ENCODE measurements at regions not wholly inside any gene's neighbourhood (a gene's known extent, or its start where the extent isn't known, plus 50 kb on each side); places are given as distances from the start of the nearest gene placed in this dataset.

DNA sequence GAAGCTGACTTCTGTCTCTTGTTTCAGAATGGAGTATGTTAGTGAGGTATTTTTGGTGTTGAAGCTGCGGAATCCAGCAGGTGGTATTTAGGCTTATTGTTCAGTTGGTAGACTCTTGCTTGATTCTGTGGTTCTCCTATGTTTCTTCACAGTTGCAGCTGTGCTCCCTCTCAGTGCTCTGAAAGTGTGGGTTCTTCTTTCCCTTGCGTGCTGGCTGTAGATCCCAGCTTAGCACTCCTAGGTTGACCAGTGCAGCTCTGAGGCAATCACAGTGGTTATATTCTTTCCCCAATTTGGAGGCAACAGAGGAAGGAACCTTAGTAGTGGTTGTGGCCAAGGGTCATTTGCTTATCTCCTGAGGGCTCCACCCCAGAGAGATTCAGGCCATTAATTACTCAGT is 269.2 kb upstream of the NRIP1 start:
- Histone ChIP-seq H3K4me2 (ENCODE audit: low read length) (no peak overlapping the region), H2AFZ (ENCODE audit: low read length) (no peak overlapping the region), H3K9ac (ENCODE audit: low read length) (no peak overlapping the region), H3K4me1 (ENCODE audit: insufficient read depth, low read length) (no peaks in the 10 kb centered on the region), H3K27ac (ENCODE audit: low read length) (no peak overlapping the region), H3K79me2 (ENCODE audit: low read length) (no peaks in the 10 kb centered on the region), H3K9me2 (replicated peaks; ENCODE audit: low read length) (no peaks in the 10 kb centered on the region), H3K4me3 (ENCODE audit: low read length) (no peak overlapping the region), H4K20me1 (ENCODE audit: low read length) (no peaks in the 10 kb centered on the region), H3F3A (ENCODE audit: low read length, unreplicated experiment) (no peaks in the 10 kb centered on the region), H3K36me3 (ENCODE audit: low read depth, low read length) (no peaks in the 10 kb centered on the region), H3K9me3 (ENCODE audit: low read length) (no peaks in the 10 kb centered on the region), H3K27me3 (ENCODE audit: low read length) (no peaks in the 10 kb centered on the region)
- TF ChIP-seq CTCF (conservative IDR thresholded peaks at IDR 0.05; ENCODE audit: low read depth, low read length) (no peak), EZH2phosphoT487 (IDR thresholded peaks at IDR 0.05; ENCODE audit: borderline replicate concordance, low read length) (no peak), EZH2 (IDR thresholded peaks at IDR 0.05; ENCODE audit: low read length, unreplicated experiment) (no peak)
- ChIA-PET CTCF (no interaction called here), POLR2A (ENCODE audit: unreplicated experiment) (no interaction called here)
- ATAC-seq (no peak), DNase-seq (no peak)
- intact Hi-C loops (cut with micrococcal nuclease): no loop called here
- no TSS peak for BruUV-seq (replicated peaks)

DNA sequence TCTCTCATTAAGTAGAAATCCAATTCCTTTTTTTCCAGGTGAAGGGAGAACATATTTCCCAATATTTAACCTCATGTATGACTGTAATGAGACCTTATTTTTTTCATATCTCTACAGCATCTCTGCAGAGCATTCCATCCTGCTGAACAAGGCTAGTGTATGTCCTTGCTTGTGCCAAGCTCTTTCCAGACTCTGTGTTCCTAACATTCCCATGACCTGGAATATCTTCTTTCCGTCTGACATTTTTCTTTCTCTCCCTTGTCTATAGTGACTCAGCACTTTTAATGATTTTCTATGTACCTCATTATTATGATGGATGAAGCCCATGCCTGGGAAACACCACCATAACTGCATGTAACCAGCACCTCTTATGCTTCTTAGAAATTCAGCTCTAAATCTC is 278.3 kb upstream of the NRIP1 start:
- ATAC-seq: no peak
- H3K27me3 ChIP-seq (ENCODE audit: low read length): no peaks in the 10 kb centered on the region
- no peak overlapping the region for H3K27ac ChIP-seq (ENCODE audit: low read length)
- H3K9me2 ChIP-seq (replicated peaks; ENCODE audit: low read length): no peaks in the 10 kb centered on the region
- H3K4me1 ChIP-seq (ENCODE audit: insufficient read depth, low read length): no peaks in the 10 kb centered on the region
- ChIA-PET CTCF (no interaction called here), POLR2A (ENCODE audit: unreplicated experiment) (interaction anchor here (0.5 kb wide), 1 partner anchor 1304 kb away, joined by 3 read pairs; no protein-coding TSS in a partner anchor)
- TF ChIP-seq EZH2 (IDR thresholded peaks at IDR 0.05; ENCODE audit: low read length, unreplicated experiment) (no peak), CTCF (conservative IDR thresholded peaks at IDR 0.05; ENCODE audit: low read depth, low read length) (no peak), EZH2phosphoT487 (IDR thresholded peaks at IDR 0.05; ENCODE audit: borderline replicate concordance, low read length) (no peak)
- H3K4me2 ChIP-seq (ENCODE audit: low read length): no peak overlapping the region
- BruUV-seq (replicated peaks): no TSS peak
- no peaks in the 10 kb centered on the region for H3F3A ChIP-seq (ENCODE audit: low read length, unreplicated experiment)
- H3K9ac ChIP-seq (ENCODE audit: low read length): no peak overlapping the region
- no peaks in the 10 kb centered on the region for H4K20me1 ChIP-seq (ENCODE audit: low read length)
- DNase-seq: no peak
- no peak overlapping the region for H2AFZ ChIP-seq (ENCODE audit: low read length)
- no peaks in the 10 kb centered on the region for H3K36me3 ChIP-seq (ENCODE audit: low read depth, low read length)
- no peaks in the 10 kb centered on the region for H3K79me2 ChIP-seq (ENCODE audit: low read length)
- intact Hi-C loops (cut with micrococcal nuclease): no loop called here
- H3K9me3 ChIP-seq (ENCODE audit: low read length): no peaks in the 10 kb centered on the region
- H3K4me3 ChIP-seq (ENCODE audit: low read length): no peak overlapping the region

DNA sequence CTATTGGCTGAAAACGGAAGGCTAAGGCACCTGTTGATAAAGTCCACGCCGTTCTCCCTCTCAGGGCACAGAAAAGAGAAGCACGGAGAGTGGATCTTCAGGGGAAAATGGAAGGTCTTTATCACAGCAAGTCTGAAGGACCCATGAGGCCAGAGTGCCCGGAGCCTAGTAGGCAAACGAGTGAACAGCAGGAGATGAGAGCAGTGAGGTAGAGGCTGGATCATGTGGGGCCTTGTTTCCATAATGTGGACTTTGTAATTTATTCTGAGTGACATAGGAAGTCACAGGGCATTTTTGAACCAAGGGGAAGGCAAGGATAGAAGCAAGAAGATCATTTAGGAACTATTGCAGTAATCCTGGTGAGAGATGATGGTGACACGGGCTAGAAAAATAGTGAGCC is 287.2 kb upstream of the NRIP1 start:
- H3K4me2 ChIP-seq (ENCODE audit: low read length): no peak overlapping the region
- BruUV-seq (replicated peaks): no TSS peak
- no peaks in the 10 kb centered on the region for H3K79me2 ChIP-seq (ENCODE audit: low read length)
- DNase-seq: no peak
- no peaks in the 10 kb centered on the region for H3F3A ChIP-seq (ENCODE audit: low read length, unreplicated experiment)
- no peak overlapping the region for H3K9ac ChIP-seq (ENCODE audit: low read length)
- no peaks in the 10 kb centered on the region for H3K27me3 ChIP-seq (ENCODE audit: low read length)
- no peaks in the 10 kb centered on the region for H4K20me1 ChIP-seq (ENCODE audit: low read length)
- H3K36me3 ChIP-seq (ENCODE audit: low read depth, low read length): no peaks in the 10 kb centered on the region
- no peaks in the 10 kb centered on the region for H3K9me3 ChIP-seq (ENCODE audit: low read length)
- ATAC-seq: no peak
- no peak overlapping the region for H2AFZ ChIP-seq (ENCODE audit: low read length)
- H3K27ac ChIP-seq (ENCODE audit: low read length): no peak overlapping the region
- TF ChIP-seq EZH2 (IDR thresholded peaks at IDR 0.05; ENCODE audit: low read length, unreplicated experiment) (no peak), EZH2phosphoT487 (IDR thresholded peaks at IDR 0.05; ENCODE audit: borderline replicate concordance, low read length) (no peak), CTCF (conservative IDR thresholded peaks at IDR 0.05; ENCODE audit: low read depth, low read length) (no peak)
- no peaks in the 10 kb centered on the region for H3K9me2 ChIP-seq (replicated peaks; ENCODE audit: low read length)
- H3K4me3 ChIP-seq (ENCODE audit: low read length): no peak overlapping the region
- ChIA-PET CTCF (no interaction called here), POLR2A (ENCODE audit: unreplicated experiment) (interaction anchor here (0.6 kb wide), 1 partner anchor 59 kb away, joined by 4 read pairs; no protein-coding TSS in a partner anchor)
- H3K4me1 ChIP-seq (ENCODE audit: insufficient read depth, low read length): no peaks in the 10 kb centered on the region
- intact Hi-C loops (cut with micrococcal nuclease): no loop called here

Measured in PC-3 (cell line).